Lower lobe of right lung (tissue), 2 donors: ENCODE measurements at regions not wholly inside any gene's neighbourhood (a gene's known extent, or its start where the extent isn't known, plus 50 kb on each side); places are given as distances from the start of the nearest gene placed in this dataset.
"Not testable (repeated sequence)": the region's sequence is repeated elsewhere in the genome, so short reads cannot be mapped to it uniquely, and the experiment has no call there.

Source experiments
- ATAC-seq, 2 donors: fragments of 200-7000 bp; cut with Tn5 transposase; one replicate each; pipeline ENCODE4 v1.9.1; 2020 to 2022; ENCODE audit warnings: mild to moderate bottlenecking in 2 of 2, moderate library complexity in 2 of 2
- DNase-seq: peaks from one replicate; pipeline ENCODE4 v3.0.0-alpha.2; 2020
- H3K27ac ChIP-seq: fragments of 200-600 bp; one replicate; pipeline ENCODE4 v1.8.0; 2022
- H3K27me3 ChIP-seq: fragments of 200-600 bp; one replicate; pipeline ENCODE4 v1.8.0; 2022; ENCODE audit warnings: low read depth
- H3K36me3 ChIP-seq: fragments of 200-600 bp; one replicate; pipeline ENCODE4 v1.8.0; 2022; ENCODE audit warnings: mild to moderate bottlenecking
- H3K4me1 ChIP-seq: fragments of 200-600 bp; one replicate; pipeline ENCODE4 v1.8.0; 2022
- H3K4me3 ChIP-seq: fragments of 200-600 bp; one replicate; pipeline ENCODE4 v1.8.0; 2022; ENCODE audit warnings: mild to moderate bottlenecking
- H3K9me3 ChIP-seq: fragments of 200-600 bp; one replicate; pipeline ENCODE4 v1.8.0; 2022
- intact Hi-C: fragments of 100-400 bp; cut with DNase I; formaldehyde crosslinking; loops from one replicate; pipeline ENCODE4 v1.11.0; 2022
- TF ChIP-seq, protein P1 (sequence below): fragments of 200-600 bp; IDR thresholded peaks from one replicate; pipeline ENCODE4 v1.8.0; 2022; ENCODE audit warnings: antibody characterized with exemption, mild to moderate bottlenecking
- donor health status: DM: no; HTN: yes; CAD: no; lungs with severe emphysema.

DNA sequence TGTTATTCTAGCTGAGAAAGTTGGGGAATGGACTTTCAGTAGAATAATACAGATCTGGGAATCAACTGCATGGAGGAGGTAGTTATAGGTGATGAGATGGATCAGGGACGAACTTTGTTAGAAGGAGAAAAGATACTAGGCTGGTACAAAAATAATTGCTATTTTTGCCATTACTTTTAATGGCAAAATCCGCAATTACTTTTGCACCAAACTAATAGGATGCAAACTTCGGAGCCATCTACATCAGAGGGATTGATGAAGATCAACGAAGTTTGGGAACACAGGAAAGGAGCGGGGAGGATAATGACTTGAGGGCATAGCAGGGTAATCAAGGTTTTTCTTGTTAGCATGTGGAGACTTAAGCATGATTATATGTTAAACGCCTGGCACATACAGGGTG, 111.9 kb downstream of the DEFB131A start:
- intact Hi-C loops, H3K4me1 ChIP-seq, ATAC-seq, H3K27me3 ChIP-seq, H3K27ac ChIP-seq, H3K9me3 ChIP-seq, H3K4me3 ChIP-seq, H3K36me3 ChIP-seq, DNase-seq: not testable (repeated sequence)

DNA sequence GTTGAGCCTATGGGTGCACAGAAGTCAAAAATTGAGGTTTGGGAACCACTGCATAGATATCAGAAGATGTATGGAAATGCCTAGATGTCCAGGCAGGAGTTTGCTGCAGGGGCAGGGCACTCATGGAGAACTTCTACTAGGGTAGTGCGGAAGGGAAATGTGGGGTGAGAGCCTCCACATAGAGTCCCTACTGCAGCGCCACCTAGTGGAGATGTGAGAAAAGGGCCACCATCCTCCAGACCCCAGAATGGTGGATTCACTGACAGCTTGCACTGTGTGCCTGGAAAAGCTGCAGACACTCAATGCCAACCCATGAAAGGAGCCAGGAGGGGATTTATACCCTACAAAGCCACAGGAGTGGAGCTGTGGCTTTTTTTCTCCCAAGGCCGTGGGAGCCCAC, 133.7 kb downstream of the DEFB131A start:
- ATAC-seq, DNase-seq, H3K4me3 ChIP-seq, H3K36me3 ChIP-seq, H3K4me1 ChIP-seq, H3K27ac ChIP-seq, intact Hi-C loops, H3K27me3 ChIP-seq: not testable (repeated sequence)
- peaks cover 21% of the 10 kb centered on the region for H3K9me3 ChIP-seq

DNA sequence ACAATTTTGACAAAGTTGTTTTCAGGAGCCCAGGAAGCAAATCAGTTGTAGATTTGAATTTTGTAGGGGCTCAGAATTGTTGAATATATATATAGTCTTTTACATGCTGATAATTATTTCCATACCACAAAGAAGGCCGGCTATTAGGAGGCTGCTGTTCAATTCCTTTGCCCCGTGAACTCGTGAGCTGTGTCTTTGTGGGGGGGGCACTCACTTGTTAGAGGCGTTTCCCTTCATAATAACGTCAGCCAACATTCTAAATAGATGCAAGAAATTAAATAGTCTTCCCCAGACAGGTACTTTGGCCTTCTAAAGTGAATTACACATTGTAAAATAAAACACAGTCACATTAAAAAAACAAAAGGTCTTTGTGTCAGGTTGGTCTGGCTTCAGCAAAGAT, 138.7 kb downstream of the DEFB131A start:
- H3K36me3 ChIP-seq, DNase-seq, H3K4me3 ChIP-seq, ATAC-seq, H3K27ac ChIP-seq, H3K4me1 ChIP-seq, H3K27me3 ChIP-seq, intact Hi-C loops, H3K9me3 ChIP-seq: not testable (repeated sequence)

DNA sequence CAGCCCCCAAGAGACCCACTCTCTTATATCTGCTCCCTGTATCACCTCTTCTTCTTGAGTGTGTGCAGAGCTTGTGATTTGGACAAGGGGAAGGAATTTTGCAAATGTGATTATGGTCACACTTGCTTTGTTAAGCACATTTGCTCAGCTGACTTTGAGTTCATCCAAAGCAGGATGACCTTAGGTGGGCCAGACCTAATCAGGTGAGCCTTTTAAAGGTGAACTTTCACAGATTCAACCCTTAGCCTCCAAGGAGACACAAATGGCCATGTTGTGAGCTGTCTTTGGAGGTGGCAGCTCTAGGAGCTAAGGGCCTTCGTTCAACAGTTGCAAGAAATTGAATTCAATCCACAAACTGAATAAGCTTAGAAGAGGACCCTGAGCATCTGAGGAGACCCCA, 147.8 kb downstream of the DEFB131A start:
- TF ChIP-seq, protein P1, sequence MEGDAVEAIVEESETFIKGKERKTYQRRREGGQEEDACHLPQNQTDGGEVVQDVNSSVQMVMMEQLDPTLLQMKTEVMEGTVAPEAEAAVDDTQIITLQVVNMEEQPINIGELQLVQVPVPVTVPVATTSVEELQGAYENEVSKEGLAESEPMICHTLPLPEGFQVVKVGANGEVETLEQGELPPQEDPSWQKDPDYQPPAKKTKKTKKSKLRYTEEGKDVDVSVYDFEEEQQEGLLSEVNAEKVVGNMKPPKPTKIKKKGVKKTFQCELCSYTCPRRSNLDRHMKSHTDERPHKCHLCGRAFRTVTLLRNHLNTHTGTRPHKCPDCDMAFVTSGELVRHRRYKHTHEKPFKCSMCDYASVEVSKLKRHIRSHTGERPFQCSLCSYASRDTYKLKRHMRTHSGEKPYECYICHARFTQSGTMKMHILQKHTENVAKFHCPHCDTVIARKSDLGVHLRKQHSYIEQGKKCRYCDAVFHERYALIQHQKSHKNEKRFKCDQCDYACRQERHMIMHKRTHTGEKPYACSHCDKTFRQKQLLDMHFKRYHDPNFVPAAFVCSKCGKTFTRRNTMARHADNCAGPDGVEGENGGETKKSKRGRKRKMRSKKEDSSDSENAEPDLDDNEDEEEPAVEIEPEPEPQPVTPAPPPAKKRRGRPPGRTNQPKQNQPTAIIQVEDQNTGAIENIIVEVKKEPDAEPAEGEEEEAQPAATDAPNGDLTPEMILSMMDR, result no peak
- Histone ChIP-seq H3K36me3 (no peaks in the 10 kb centered on the region), H3K27me3 (no peaks in the 10 kb centered on the region), H3K4me1 (no peaks in the 10 kb centered on the region), H3K4me3 (no peak overlapping the region), H3K9me3 (no peaks in the 10 kb centered on the region), H3K27ac (no peak overlapping the region)
- DNase-seq, result no peak
- intact Hi-C loops, result no loop called here
- ATAC-seq, result no peak

DNA sequence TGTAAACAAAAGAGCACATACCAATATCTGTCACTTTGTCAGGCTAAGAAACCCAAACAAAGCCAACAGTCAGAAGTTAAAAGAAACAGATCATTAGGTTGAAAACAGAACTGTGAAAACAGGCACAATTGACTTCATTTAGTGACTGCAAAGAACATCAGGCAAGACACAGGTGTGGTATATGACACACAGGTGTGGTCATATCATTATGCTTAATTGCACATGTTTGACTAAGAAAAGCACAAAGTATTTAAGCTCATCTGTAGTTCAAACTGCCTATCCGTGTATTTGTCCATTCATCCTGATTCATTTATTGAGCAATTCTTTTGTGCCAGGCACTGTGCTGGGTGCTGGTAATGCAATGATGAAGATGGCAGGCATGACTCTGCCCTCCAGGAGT, 150.7 kb downstream of the DEFB131A start:
- Histone ChIP-seq H3K4me1 (no peaks in the 10 kb centered on the region), H3K4me3 (no peak overlapping the region), H3K36me3 (no peaks in the 10 kb centered on the region), H3K9me3 (no peaks in the 10 kb centered on the region), H3K27me3 (no peaks in the 10 kb centered on the region), H3K27ac (no peak overlapping the region)
- DNase-seq, result no peak
- no peak for ATAC-seq
- TF ChIP-seq, protein P1, result no peak
- intact Hi-C loops, result no loop called here

DNA sequence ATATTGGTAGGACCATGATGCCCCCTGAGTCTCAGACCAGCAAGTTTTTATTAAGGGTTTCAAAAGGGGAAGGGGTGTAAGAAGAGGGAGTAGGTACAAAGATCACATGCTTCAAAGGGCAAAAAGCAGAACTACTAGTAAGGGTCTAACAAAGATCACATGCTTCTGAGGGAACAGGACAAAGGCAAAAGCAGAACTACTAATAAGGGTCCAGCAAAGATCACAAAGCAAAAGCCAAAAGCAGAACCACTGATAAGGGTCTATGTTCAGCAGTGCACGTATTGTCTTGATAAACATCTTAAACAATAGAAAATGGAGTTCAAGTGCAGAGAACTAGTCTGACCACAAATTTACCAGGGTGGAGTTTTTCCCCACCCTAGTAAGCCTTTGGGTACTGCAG, 151.3 kb downstream of the DEFB131A start:
- DNase-seq, H3K27ac ChIP-seq, ATAC-seq, intact Hi-C loops, H3K9me3 ChIP-seq, H3K4me1 ChIP-seq, H3K4me3 ChIP-seq, H3K27me3 ChIP-seq, H3K36me3 ChIP-seq: not testable (repeated sequence)

DNA sequence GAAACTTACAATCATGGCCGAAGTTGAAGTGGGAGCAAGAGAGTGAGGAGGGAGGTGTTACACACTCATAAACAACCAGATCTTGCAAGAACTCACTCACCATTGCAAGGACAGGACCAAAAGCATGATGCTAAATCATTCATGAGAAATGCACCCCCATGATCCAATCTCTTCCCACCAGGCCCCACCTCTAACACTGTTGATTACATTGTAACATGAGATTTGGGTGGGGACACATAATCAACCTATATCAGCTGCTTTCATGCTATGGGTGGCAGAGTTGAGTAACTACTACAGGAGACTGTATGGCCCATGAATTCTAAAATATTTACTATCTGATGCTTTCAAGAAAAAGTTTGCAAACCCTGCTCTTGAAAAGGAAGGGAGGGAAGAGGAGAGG, 155.1 kb downstream of the DEFB131A start:
- Histone ChIP-seq H3K4me1 (no peaks in the 10 kb centered on the region), H3K4me3 (no peak overlapping the region), H3K27ac (no peak overlapping the region), H3K9me3 (no peaks in the 10 kb centered on the region), H3K27me3 (no peaks in the 10 kb centered on the region), H3K36me3 (no peaks in the 10 kb centered on the region)
- intact Hi-C loops, result no loop called here
- DNase-seq, result no peak
- TF ChIP-seq, protein P1, result no peak
- ATAC-seq, result no peak

DNA sequence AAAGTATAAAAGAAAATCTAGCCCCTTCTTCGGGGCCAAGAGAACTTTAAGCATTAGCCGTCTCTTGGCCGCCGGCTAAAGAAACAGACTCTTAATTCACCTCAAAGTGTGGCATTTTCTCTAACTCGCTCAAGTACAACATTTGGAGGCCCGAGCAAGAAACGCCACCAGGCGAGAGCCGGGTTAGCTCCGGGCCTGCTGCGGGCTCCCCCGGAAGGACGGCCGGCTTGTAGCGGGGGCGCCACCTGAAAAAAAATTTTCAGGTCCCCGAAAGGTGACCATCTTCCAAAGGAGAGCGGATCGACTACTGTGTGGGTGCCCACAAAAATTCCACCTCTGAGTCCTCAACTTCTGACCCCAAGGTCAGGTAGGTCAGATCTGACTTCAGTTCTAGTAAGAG, 156.0 kb downstream of the DEFB131A start:
- Histone ChIP-seq H3K4me3 (no peak overlapping the region), H3K9me3 (no peaks in the 10 kb centered on the region), H3K4me1 (no peaks in the 10 kb centered on the region), H3K27ac (no peak overlapping the region), H3K36me3 (no peaks in the 10 kb centered on the region), H3K27me3 (no peaks in the 10 kb centered on the region)
- no peak for DNase-seq
- intact Hi-C loops, result no loop called here
- ATAC-seq, result no peak
- TF ChIP-seq, protein P1, result no peak
